Panc1 (cell line): ENCODE measurements at regions not wholly inside any gene's neighbourhood (a gene's known extent, or its start where the extent isn't known, plus 50 kb on each side); places are given as distances from the start of the nearest gene placed in this dataset.

Source experiments
- ATAC-seq: fragments of 200-7000 bp; cut with Tn5 transposase; 2 replicates; pipeline ENCODE4 v1.9.1; 2020; ENCODE audit warnings: mild to moderate bottlenecking, moderate library complexity
- BruUV-seq: library from RNA; stranded (reverse); fragments of 400-500 nt; replicated peaks from 2 replicates; lab custom pipeline; 2021; lab: Mats Ljungman, UMichigan
- CTCF ChIA-PET: fragments of 300-600 bp; sonication (Branson Sonifier 250); formaldehyde crosslinking; loops from one replicate; lab custom pipeline; 2022; ENCODE audit warnings: antibody characterized with exemption; lab: Charles Lee
- POLR2A ChIA-PET: fragments of 300-600 bp; sonication (Branson Sonifier 250); formaldehyde crosslinking; loops from one replicate; lab custom pipeline; 2022; ENCODE audit warnings: antibody characterized with exemption; lab: Charles Lee
- DNase-seq: peaks from one replicate; pipeline ENCODE4 v3.0.0-alpha.2; 2010; ENCODE audit warnings: low read depth, low spot score
- H3K27ac ChIP-seq: 2 replicates; pipeline ENCODE4 v1.5.1; 2011; ENCODE audit warnings: mild to moderate bottlenecking, low read length, inconsistent platforms
- H3K27me3 ChIP-seq: fragments of 200-500 bp; sonication (Bioruptor generic); 2 replicates; pipeline ENCODE4 v1.6.0; 2014; ENCODE audit warnings: low read length, inconsistent platforms; ENCODE audit not compliant: control insufficient read depth, insufficient read depth
- H3K36me3 ChIP-seq: fragments of 200-500 bp; sonication (Bioruptor generic); 2 replicates; pipeline ENCODE4 v1.5.1; 2014; ENCODE audit warnings: inconsistent platforms, mild to moderate bottlenecking, low read length, moderate library complexity; ENCODE audit not compliant: control insufficient read depth, insufficient read depth
- H3K4me1 ChIP-seq: 2 replicates; pipeline ENCODE4 v1.5.1; 2011; ENCODE audit warnings: inconsistent platforms, mild to moderate bottlenecking, low read length, moderate library complexity; ENCODE audit not compliant: control insufficient read depth, insufficient read depth
- H3K4me3 ChIP-seq, 2 experiments: 2 replicates each; pipeline ENCODE4 v1.5.1; 2011 to 2012; ENCODE audit warnings: low read depth in 2 of 2, low read length in 2 of 2, mild to moderate bottlenecking in 2 of 2, inconsistent platforms in 1 of 2, moderate library complexity in 1 of 2
- H3K9me3 ChIP-seq: fragments of 200-500 bp; sonication (Bioruptor generic); 2 replicates; pipeline ENCODE4 v1.5.1; 2014; ENCODE audit warnings: low read depth, mild to moderate bottlenecking, inconsistent platforms, low read length, moderate library complexity; ENCODE audit not compliant: control insufficient read depth, insufficient read depth
- CTCF ChIP-seq: fragments of 450-650 bp; IDR thresholded peaks from 2 replicates; pipeline ENCODE4 v1.5.1; 2017; ENCODE audit warnings: mild to moderate bottlenecking
- POLR2AphosphoS5 ChIP-seq: IDR thresholded peaks from 2 replicates; pipeline ENCODE4 v1.6.1; 2012; ENCODE audit warnings: mild to moderate bottlenecking, low read depth, low read length, moderate library complexity
- REST ChIP-seq, 2 experiments: IDR thresholded peaks; 2 replicates each; pipeline ENCODE4 v1.6.1; 2011 to 2012; ENCODE audit warnings: low read depth in 2 of 2, control low read depth in 1 of 2, low read length in 1 of 2, mild to moderate bottlenecking in 1 of 2, moderate library complexity in 1 of 2; ENCODE audit not compliant: insufficient read depth in 1 of 2
- SIN3A ChIP-seq: IDR thresholded peaks from 2 replicates; pipeline ENCODE4 v1.6.1; 2012; ENCODE audit warnings: low read depth, mild to moderate bottlenecking, low read length, moderate library complexity, borderline replicate concordance; ENCODE audit not compliant: insufficient read depth
- TCF7L2 ChIP-seq: IDR thresholded peaks from 2 replicates; pipeline ENCODE4 v1.6.1; 2011; ENCODE audit warnings: mild to moderate bottlenecking, low read depth, low read length, inconsistent platforms
- in situ Hi-C: cut with HindIII; loops from 2 replicates; pipeline ENCODE4 v1.10.0; 2016; ENCODE audit warnings: low sequenced_read_pairs, low pct_unique_long_range_greater_than_20kb
- intact Hi-C: fragments of 100-400 bp; cut with micrococcal nuclease; formaldehyde crosslinking; loops from one replicate; pipeline ENCODE4 v1.10.0; 2022; ENCODE audit not compliant: unreplicated experiment

DNA sequence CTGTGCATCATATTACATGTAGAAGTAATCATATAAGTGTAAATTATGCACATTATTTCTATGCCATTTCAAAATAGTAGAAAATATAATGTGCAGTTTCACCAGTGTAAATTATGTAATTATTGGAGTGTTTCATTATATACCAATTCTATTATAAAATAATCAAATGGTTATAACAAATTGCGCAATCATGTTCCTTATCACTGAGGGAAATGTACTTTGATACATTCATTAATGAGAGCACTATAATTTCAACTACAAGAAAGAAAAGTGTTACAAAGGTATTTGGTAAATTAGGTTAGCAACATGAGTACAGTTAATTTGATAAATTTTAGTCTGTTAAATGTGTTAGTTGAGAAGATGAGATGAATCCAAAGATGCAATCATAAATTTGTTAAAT is 421.5 kb upstream of the CDH10 start:
- Histone ChIP-seq H3K4me3 (no peak overlapping the region), H3K4me1 (no peaks in the 10 kb centered on the region), H3K36me3 (no peaks in the 10 kb centered on the region), H3K9me3 (no peaks in the 10 kb centered on the region), H3K27ac (no peak overlapping the region), H3K27me3 (no peaks in the 10 kb centered on the region)
- DNase-seq: no peak
- POLR2A ChIA-PET: no interaction called here
- no TSS peak for BruUV-seq
- intact Hi-C loops: no loop called here
- TF ChIP-seq CTCF (no peak), REST (IDR thresholded peaks at IDR 0.05; ENCODE audit: insufficient read depth in 1 of 2, low read depth in 2 of 2, low read length in 1 of 2) (no peak), SIN3A (no peak), POLR2AphosphoS5 (no peak), TCF7L2 (no peak)
- in situ Hi-C loops: no loop called here
- no peak for ATAC-seq
- CTCF ChIA-PET: no interaction called here

DNA sequence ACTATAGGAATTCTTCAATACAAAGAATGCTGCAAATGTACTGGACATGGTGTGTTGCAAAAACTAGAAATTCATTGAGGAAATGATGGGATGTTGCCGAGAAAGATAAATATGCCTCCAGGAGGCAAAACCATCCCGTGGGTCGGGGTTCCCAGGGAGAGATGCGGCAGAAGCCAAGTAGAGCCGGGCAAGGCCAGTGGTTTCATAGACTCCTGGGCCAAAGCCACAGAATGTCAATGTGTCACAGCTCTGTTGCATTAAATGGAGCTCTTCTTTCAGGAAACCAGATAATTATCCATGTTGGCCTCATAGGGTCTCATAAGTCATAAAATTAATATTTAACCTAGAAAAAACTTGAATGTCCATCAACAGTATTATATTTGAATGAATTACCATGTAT is 419.5 kb upstream of the CDH10 start:
- TF ChIP-seq TCF7L2 (no peak), SIN3A (no peak), REST (IDR thresholded peaks at IDR 0.05; ENCODE audit: insufficient read depth in 1 of 2, low read depth in 2 of 2, low read length in 1 of 2) (no peak), POLR2AphosphoS5 (no peak), CTCF (no peak)
- CTCF ChIA-PET: no interaction called here
- in situ Hi-C loops: no loop called here
- POLR2A ChIA-PET: no interaction called here
- H3K4me3 ChIP-seq: no peak overlapping the region
- intact Hi-C loops: no loop called here
- no peaks in the 10 kb centered on the region for H3K27me3 ChIP-seq
- H3K36me3 ChIP-seq: no peaks in the 10 kb centered on the region
- DNase-seq: no peak
- no peak overlapping the region for H3K27ac ChIP-seq
- H3K9me3 ChIP-seq: no peaks in the 10 kb centered on the region
- BruUV-seq: no TSS peak
- ATAC-seq: no peak
- no peaks in the 10 kb centered on the region for H3K4me1 ChIP-seq
